DLD1 (cell line): ENCODE measurements at regions not wholly inside any gene's neighbourhood (a gene's known extent, or its start where the extent isn't known, plus 50 kb on each side); places are given as distances from the start of the nearest gene placed in this dataset.

Experiments used
- in situ Hi-C: cut with HindIII; loops from 2 replicates; pipeline ENCODE4 v1.10.0; 2017; ENCODE audit warnings: low sequenced_read_pairs

GRCh38 chr20:54419531-54419930 is 55.9 kb upstream of the DOK5 start:
- in situ Hi-C loops, result loop anchor here (10.0 kb wide), 1 partner anchor 55 kb away; no protein-coding TSS in a partner anchor
